Endothelial cell of umbilical vein (primary cell): ENCODE measurements at regions not wholly inside any gene's neighbourhood (a gene's known extent, or its start where the extent isn't known, plus 50 kb on each side); places are given as distances from the start of the nearest gene placed in this dataset.

Experiments
- BruUV-seq: library from RNA; stranded (reverse); fragments of 400-500 nt; replicated peaks from 2 replicates; lab custom pipeline; 2021; lab: Mats Ljungman, UMichigan
- CTCF ChIA-PET: fragments of 300-600, 350-600 bp; sonication (Branson Sonifier 250); formaldehyde crosslinking; loops from one replicate; lab custom pipeline; 2021; ENCODE audit warnings: antibody characterized with exemption, inconsistent platforms; lab: Charles Lee
- POLR2A ChIA-PET: fragments of 300-600, 350-600 bp; sonication (Branson Sonifier 250); formaldehyde crosslinking; loops from one replicate; lab custom pipeline; 2021; ENCODE audit warnings: antibody characterized with exemption, inconsistent platforms; lab: Charles Lee
- DNase-seq: peaks from one replicate; pipeline ENCODE4 v3.0.0-alpha.2; 2011; ENCODE audit warnings: low read depth, low spot score
- FAIRE-seq: peaks from 2 replicates; lab custom pipeline; 2011; peaks lifted over from hg19 to GRCh38; lab: Jason Lieb, UNC
- H2AFZ ChIP-seq: 2 replicates; pipeline ENCODE4 v1.6.0; 2012; ENCODE audit warnings: low read depth, low read length, control low read depth, inconsistent platforms
- H3K27ac ChIP-seq: 2 replicates; pipeline ENCODE4 v1.5.1; 2011; ENCODE audit warnings: low read depth, mild to moderate bottlenecking, control low read depth, low read length, moderate library complexity; ENCODE audit not compliant: insufficient read depth
- H3K27me3 ChIP-seq, 2 experiments: 2 replicates each; pipeline versions ENCODE4 v1.6.0 to v1.6.1; 2011; ENCODE audit warnings: low read length in 2 of 2, mixed read lengths in 1 of 2; ENCODE audit not compliant: control insufficient read depth in 2 of 2, insufficient read depth in 2 of 2
- H3K36me3 ChIP-seq, 2 experiments: 2 replicates in 1 of 2; 3 replicates in 1 of 2; pipeline ENCODE4 v1.5.1; 2011; ENCODE audit warnings: low read length in 2 of 2, mild to moderate bottlenecking in 1 of 2, moderate library complexity in 1 of 2; ENCODE audit not compliant: control insufficient read depth in 2 of 2, insufficient read depth in 2 of 2; ENCODE audit errors: extremely low read depth in 1 of 2
- H3K4me1 ChIP-seq: 3 replicates; pipeline ENCODE4 v1.5.1; 2011; ENCODE audit warnings: mild to moderate bottlenecking, low read length; ENCODE audit not compliant: control insufficient read depth, insufficient read depth; ENCODE audit errors: extremely low read depth
- H3K4me2 ChIP-seq: 2 replicates; pipeline ENCODE4 v1.6.1; 2011; ENCODE audit warnings: low read length, control low read depth, mixed read lengths; ENCODE audit not compliant: insufficient read depth
- H3K4me3 ChIP-seq, 3 experiments: fragments of 200-600 bp in 1 of 3; sonication (generic), shearing (Covaris generic) in 1 of 3; replicated peaks in 1 of 3; 2 replicates each; pipeline ENCODE4 v1.5.1; 2011 to 2016; ENCODE audit warnings: control low read depth in 3 of 3, low read length in 3 of 3, mild to moderate bottlenecking in 2 of 3, inconsistent platforms in 1 of 3, low read depth in 1 of 3, moderate library complexity in 1 of 3; ENCODE audit not compliant: insufficient read depth in 1 of 3
- H3K79me2 ChIP-seq: 2 replicates; pipeline ENCODE4 v1.6.0; 2012; ENCODE audit warnings: low read length, inconsistent platforms; ENCODE audit not compliant: control insufficient read depth, insufficient read depth
- H3K9ac ChIP-seq: replicated peaks from 2 replicates; pipeline ENCODE3; 2011; ENCODE audit warnings: low read length, control low read depth; ENCODE audit not compliant: insufficient read depth; ENCODE audit errors: extremely low read depth
- H3K9me1 ChIP-seq: replicated peaks from 3 replicates; pipeline ENCODE4 v1.6.0; 2011; ENCODE audit warnings: mild to moderate bottlenecking, low read length; ENCODE audit not compliant: control insufficient read depth, insufficient read depth; ENCODE audit errors: extremely low read depth
- H3K9me3 ChIP-seq: replicated peaks from 2 replicates; pipeline ENCODE4 v1.5.1; 2012; ENCODE audit warnings: low read length, inconsistent platforms; ENCODE audit not compliant: control insufficient read depth, insufficient read depth
- H4K20me1 ChIP-seq: replicated peaks from 2 replicates; pipeline ENCODE3; 2011; ENCODE audit warnings: mild to moderate bottlenecking, low read length; ENCODE audit not compliant: control insufficient read depth, insufficient read depth; ENCODE audit errors: extremely low read depth
- CTCF ChIP-seq, 2 donors: IDR thresholded peaks; 1 replicate in 1 of 2; 2 replicates in 1 of 2; pipeline ENCODE4 v1.5.1; 2011; ENCODE audit warnings: low read length in 2 of 2, mild to moderate bottlenecking in 2 of 2, moderate library complexity in 2 of 2, control low read depth in 1 of 2, inconsistent platforms in 1 of 2, low read depth in 1 of 2; ENCODE audit not compliant: insufficient read depth in 1 of 2; ENCODE audit errors: extremely low read depth in 1 of 2
- EZH2 ChIP-seq: IDR thresholded peaks from 2 replicates; pipeline ENCODE4 v1.6.1; 2012; ENCODE audit warnings: borderline replicate concordance, low read depth, mild to moderate bottlenecking, moderate library complexity, low read length, inconsistent platforms; ENCODE audit not compliant: severe bottlenecking
- FOS ChIP-seq: IDR thresholded peaks from 2 replicates; pipeline ENCODE4 v1.6.1; 2011; ENCODE audit warnings: mild to moderate bottlenecking, low read length, moderate library complexity, borderline replicate concordance; ENCODE audit not compliant: insufficient read depth
- GATA2 ChIP-seq: IDR thresholded peaks from 2 replicates; pipeline ENCODE4 v1.7.0; 2011; ENCODE audit warnings: low read depth, mild to moderate bottlenecking, moderate library complexity, mixed read lengths, low read length; ENCODE audit not compliant: insufficient read length, insufficient read depth
- JUN ChIP-seq: IDR thresholded peaks from 2 replicates; pipeline ENCODE4 v1.6.1; 2011; ENCODE audit warnings: borderline replicate concordance, low read depth; ENCODE audit not compliant: insufficient read length, insufficient read depth
- MAX ChIP-seq: IDR thresholded peaks from 2 replicates; pipeline ENCODE4 v1.6.1; 2011; ENCODE audit not compliant: insufficient read depth, insufficient read length
- MYC ChIP-seq: IDR thresholded peaks from one replicate; pipeline ENCODE4 v1.6.1; 2011; ENCODE audit warnings: mild to moderate bottlenecking, low read depth, low read length
- POLR2A ChIP-seq: IDR thresholded peaks from 2 replicates; pipeline ENCODE4 v1.6.1; 2012; ENCODE audit warnings: low read depth, mild to moderate bottlenecking, control low read depth, low read length
- POLR2AphosphoS5 ChIP-seq: IDR thresholded peaks from 2 replicates; pipeline ENCODE4 v1.6.1; 2012; ENCODE audit warnings: low read depth, mild to moderate bottlenecking, control low read depth, low read length, moderate library complexity; ENCODE audit not compliant: insufficient read depth
- dilution Hi-C: fragments of 300-500 bp; cut with MboI; formaldehyde crosslinking; loops from one replicate; pipeline ENCODE4 v1.15.0; 2019; ENCODE audit warnings: low sequenced_read_pairs; ENCODE audit not compliant: extremely low pct_ligation_motif_present
- intact Hi-C: fragments of 100-400 bp; cut with micrococcal nuclease; formaldehyde crosslinking; loops from one replicate; pipeline ENCODE4 v1.10.0; 2022

- H3K4me3 ChIP-seq: no peak overlapping the region
Measured at GRCh38 chr3:191963182-191963581, 502.2 kb downstream of the PYDC2 start.

More at GRCh38 chr3:191963182-191963581, 502.2 kb downstream of the PYDC2 start:
- no peaks in the 10 kb centered on the region for H3K79me2 ChIP-seq
- no peaks in the 10 kb centered on the region for H4K20me1 ChIP-seq
- TF ChIP-seq GATA2 (peak; percentile 81), MYC (no peak), MAX (no peak), JUN (peak; percentile 25), CTCF (IDR thresholded peaks at IDR 0.05; ENCODE audit: extremely low read depth in 1 of 2, insufficient read depth in 1 of 2, low read depth in 1 of 2, low read length in 2 of 2) (no peak), POLR2A (no peak), EZH2 (no peak), FOS (peak; percentile 83), POLR2AphosphoS5 (peak; percentile 17)
- no peaks in the 10 kb centered on the region for H3K9me3 ChIP-seq
- dilution Hi-C loops (no loop called here), intact Hi-C loops (no loop called here)
- no TSS peak for BruUV-seq
- H3K36me3 ChIP-seq: no peaks in the 10 kb centered on the region
- H3K27me3 ChIP-seq: no peaks in the 10 kb centered on the region
- ChIA-PET CTCF (no interaction called here), POLR2A (no interaction called here)
- H3K9ac ChIP-seq: no peak overlapping the region
- no peak for FAIRE-seq
- H3K4me1 ChIP-seq: peaks cover 15% of the 10 kb centered on the region
- no peak overlapping the region for H2AFZ ChIP-seq
- H3K9me1 ChIP-seq: no peaks in the 10 kb centered on the region
- H3K4me2 ChIP-seq: no peak overlapping the region
- peak; percentile 36 for DNase-seq
- H3K27ac ChIP-seq: no peak overlapping the region
